Peyer's patch (tissue), 4 donors: ENCODE measurements at regions not wholly inside any gene's neighbourhood (a gene's known extent, or its start where the extent isn't known, plus 50 kb on each side); places are given as distances from the start of the nearest gene placed in this dataset.

ENCODE experiments used
- DNase-seq, 3 donors: peaks; one replicate each; pipeline ENCODE4 v3.0.0-alpha.2; 2017 to 2019
- H3K27ac ChIP-seq, 4 donors: fragments of 200-600 bp; sonication (generic); one replicate each; pipeline ENCODE4 v1.5.1; 2016 to 2019
- H3K27me3 ChIP-seq, 2 donors: fragments of 200-600 bp; sonication (generic); one replicate each; pipeline ENCODE4 v1.5.1; 2019
- H3K36me3 ChIP-seq, 3 donors: fragments of 200-600 bp; sonication (generic); one replicate each; pipeline ENCODE4 v1.5.1; 2016 to 2019
- H3K4me1 ChIP-seq, 4 donors: fragments of 200-600 bp; sonication (generic); one replicate each; pipeline ENCODE4 v1.5.1; 2016 to 2019
- H3K4me3 ChIP-seq, 4 donors: fragments of 200-600 bp; sonication (generic); 1 replicate in 3 of 4; 2 replicates in 1 of 4; pipeline ENCODE4 v1.5.1; 2016 to 2019; ENCODE audit warnings: mild to moderate bottlenecking in 1 of 4
- H3K9me3 ChIP-seq, 4 donors: fragments of 200-600 bp; sonication (generic); one replicate each; pipeline ENCODE4 v1.5.1; 2016 to 2019; ENCODE audit warnings: mild to moderate bottlenecking in 1 of 4
- POLR2A ChIP-seq, 2 donors: fragments of 450-650 bp; IDR thresholded peaks; one replicate each; pipeline ENCODE4 v1.5.1; 2017; ENCODE audit warnings: antibody characterized with exemption in 2 of 2, mild to moderate bottlenecking in 2 of 2, moderate library complexity in 2 of 2
- TF ChIP-seq, protein P1 (sequence below), 6 experiments: fragments of 450-650 bp in 4 of 6; fragments of 200-600 bp in 2 of 6; sonication (generic) in 1 of 6; IDR thresholded peaks; one replicate each; pipeline ENCODE4 v1.5.1; 2017 to 2019; ENCODE audit warnings: antibody characterized with exemption in 6 of 6, mild to moderate bottlenecking in 3 of 6, moderate library complexity in 1 of 6

- Histone ChIP-seq H3K36me3 (no peaks in the 10 kb centered on the region), H3K4me3 (no peak overlapping the region), H3K27me3 (no peaks in the 10 kb centered on the region), H3K4me1 (no peaks in the 10 kb centered on the region), H3K9me3 (no peaks in the 10 kb centered on the region), H3K27ac (no peak overlapping the region)
- DNase-seq = no peak
- TF ChIP-seq POLR2A (IDR thresholded peaks at IDR 0.05) = no peak
- TF ChIP-seq, protein P1, sequence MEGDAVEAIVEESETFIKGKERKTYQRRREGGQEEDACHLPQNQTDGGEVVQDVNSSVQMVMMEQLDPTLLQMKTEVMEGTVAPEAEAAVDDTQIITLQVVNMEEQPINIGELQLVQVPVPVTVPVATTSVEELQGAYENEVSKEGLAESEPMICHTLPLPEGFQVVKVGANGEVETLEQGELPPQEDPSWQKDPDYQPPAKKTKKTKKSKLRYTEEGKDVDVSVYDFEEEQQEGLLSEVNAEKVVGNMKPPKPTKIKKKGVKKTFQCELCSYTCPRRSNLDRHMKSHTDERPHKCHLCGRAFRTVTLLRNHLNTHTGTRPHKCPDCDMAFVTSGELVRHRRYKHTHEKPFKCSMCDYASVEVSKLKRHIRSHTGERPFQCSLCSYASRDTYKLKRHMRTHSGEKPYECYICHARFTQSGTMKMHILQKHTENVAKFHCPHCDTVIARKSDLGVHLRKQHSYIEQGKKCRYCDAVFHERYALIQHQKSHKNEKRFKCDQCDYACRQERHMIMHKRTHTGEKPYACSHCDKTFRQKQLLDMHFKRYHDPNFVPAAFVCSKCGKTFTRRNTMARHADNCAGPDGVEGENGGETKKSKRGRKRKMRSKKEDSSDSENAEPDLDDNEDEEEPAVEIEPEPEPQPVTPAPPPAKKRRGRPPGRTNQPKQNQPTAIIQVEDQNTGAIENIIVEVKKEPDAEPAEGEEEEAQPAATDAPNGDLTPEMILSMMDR (IDR thresholded peaks at IDR 0.05) = no peak
These were observed 416.1 kb downstream of the QKI start for GRCh38 chr6:163830641-163831040.

- H3K27me3 ChIP-seq = no peaks in the 10 kb centered on the region
- DNase-seq = no peak
- H3K9me3 ChIP-seq = no peaks in the 10 kb centered on the region
- no peak overlapping the region for H3K27ac ChIP-seq
- H3K4me3 ChIP-seq = no peak overlapping the region
- no peak for TF ChIP-seq POLR2A (IDR thresholded peaks at IDR 0.05)
- TF ChIP-seq, protein P1 (IDR thresholded peaks at IDR 0.05) = no peak
- no peaks in the 10 kb centered on the region for H3K36me3 ChIP-seq
- no peaks in the 10 kb centered on the region for H3K4me1 ChIP-seq
These were observed 413.7 kb downstream of the QKI start for GRCh38 chr6:163828038-163828795.

DNA sequence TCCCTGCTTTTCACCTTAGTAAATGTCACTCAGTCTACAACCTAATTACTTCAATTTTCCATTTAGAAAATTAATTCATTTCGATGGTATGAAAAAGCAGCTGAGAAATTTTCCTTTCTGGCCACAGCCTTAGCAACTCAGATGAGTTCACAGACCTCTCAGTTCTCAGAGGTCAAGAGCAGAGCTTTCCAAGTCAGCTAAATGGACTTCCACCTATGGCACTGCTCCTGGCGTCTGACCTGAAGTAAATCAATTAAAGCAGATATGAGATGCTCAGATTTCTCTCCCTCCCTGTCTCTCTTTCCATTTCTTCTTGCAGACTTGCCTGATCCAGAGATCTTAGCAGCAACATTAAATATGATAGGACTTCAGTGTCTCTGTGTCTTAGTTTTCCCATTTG lies 412.6 kb downstream of the QKI start:
- Histone ChIP-seq H3K27ac (no peak overlapping the region), H3K4me1 (no peaks in the 10 kb centered on the region), H3K36me3 (no peaks in the 10 kb centered on the region), H3K27me3 (no peaks in the 10 kb centered on the region), H3K9me3 (no peaks in the 10 kb centered on the region), H3K4me3 (no peak overlapping the region)
- no peak for DNase-seq
- TF ChIP-seq POLR2A (IDR thresholded peaks at IDR 0.05) = no peak
- TF ChIP-seq, protein P1 (IDR thresholded peaks at IDR 0.05) = no peak

DNA sequence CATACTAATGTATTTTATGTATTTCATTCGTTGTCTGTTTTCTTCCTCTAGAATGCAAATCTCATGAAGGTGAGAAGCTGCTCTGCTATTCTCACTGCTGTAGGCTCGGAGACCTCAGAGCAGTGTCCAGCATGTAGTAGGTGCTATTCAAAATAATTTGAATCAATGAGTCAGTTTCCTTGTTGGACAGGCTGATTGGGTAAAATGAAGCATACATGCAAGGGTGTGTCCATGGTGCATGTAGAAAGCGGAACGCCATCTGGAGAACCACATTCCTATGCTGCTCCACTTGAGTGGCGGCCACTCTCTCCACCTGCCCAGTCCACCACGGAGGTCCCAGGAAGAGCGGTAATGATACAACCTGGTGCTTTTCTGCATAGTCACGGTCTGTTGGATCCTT lies 412.1 kb downstream of the QKI start:
- no peak overlapping the region for H3K27ac ChIP-seq
- no peak overlapping the region for H3K4me3 ChIP-seq
- no peaks in the 10 kb centered on the region for H3K9me3 ChIP-seq
- H3K36me3 ChIP-seq = no peaks in the 10 kb centered on the region
- no peak for DNase-seq
- H3K27me3 ChIP-seq = no peaks in the 10 kb centered on the region
- TF ChIP-seq POLR2A (IDR thresholded peaks at IDR 0.05) = no peak
- TF ChIP-seq, protein P1 (IDR thresholded peaks at IDR 0.05) = no peak
- H3K4me1 ChIP-seq = no peaks in the 10 kb centered on the region

DNA sequence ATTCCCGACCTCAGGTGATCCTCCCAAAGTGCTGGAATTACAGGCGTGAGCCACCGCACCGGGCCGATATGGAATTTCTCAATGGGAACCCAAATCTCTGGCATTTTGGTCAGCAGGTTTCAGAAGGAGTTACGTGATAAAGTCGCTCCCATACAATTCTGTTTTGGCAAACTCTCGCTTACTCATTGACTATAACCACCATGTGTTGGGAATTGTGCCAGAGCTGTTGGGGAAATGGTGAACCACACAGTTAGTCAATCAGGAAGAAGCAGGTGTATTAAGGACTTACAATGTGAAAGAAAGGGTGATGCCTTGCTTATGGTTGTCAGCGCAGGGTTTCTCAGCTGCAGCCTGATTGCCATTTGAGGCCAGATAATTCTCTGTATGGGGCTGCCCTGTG lies 410.5 kb downstream of the QKI start:
- Histone ChIP-seq H3K27me3 (no peaks in the 10 kb centered on the region), H3K4me3 (no peak overlapping the region), H3K27ac (no peak overlapping the region), H3K36me3 (no peaks in the 10 kb centered on the region), H3K9me3 (no peaks in the 10 kb centered on the region), H3K4me1 (no peaks in the 10 kb centered on the region)
- no peak for DNase-seq
- TF ChIP-seq POLR2A (IDR thresholded peaks at IDR 0.05) = no peak
- TF ChIP-seq, protein P1 (IDR thresholded peaks at IDR 0.05) = no peak
